ENCODE measurements at regions not wholly inside any gene's neighbourhood (a gene's known extent, or its start where the extent isn't known, plus 50 kb on each side); places are given as distances from the start of the nearest gene placed in this dataset.

- no TSS peak for BruUV-seq (replicated peaks)
- H3K4me3 ChIP-seq (ENCODE audit: low read depth in 2 of 2, low read length in 2 of 2), result no peak overlapping the region
- no peak for DNase-seq (ENCODE audit: low read depth, low spot score)
- no peak for ATAC-seq
- H3K4me1 ChIP-seq (ENCODE audit: control insufficient read depth, insufficient read depth, low read length), result peaks cover 3% of the 10 kb centered on the region; the same call in 1 of the 2 replicates
- no peak overlapping the region for H3K27ac ChIP-seq (ENCODE audit: low read length)
- TF ChIP-seq SIN3A (IDR thresholded peaks at IDR 0.05; ENCODE audit: borderline replicate concordance, insufficient read depth, low read depth, low read length), result no peak
- TF ChIP-seq REST (IDR thresholded peaks at IDR 0.05; ENCODE audit: insufficient read depth in 1 of 2, low read depth in 2 of 2, low read length in 1 of 2), result no peak
- TF ChIP-seq CTCF (IDR thresholded peaks at IDR 0.05), result no peak
- TF ChIP-seq POLR2AphosphoS5 (IDR thresholded peaks at IDR 0.05; ENCODE audit: low read depth, low read length), result no peak
- ChIA-PET POLR2A (no interaction called here), CTCF (no interaction called here)
- intact Hi-C loops (cut with micrococcal nuclease; ENCODE audit: unreplicated experiment) (no loop called here), in situ Hi-C loops (cut with HindIII; ENCODE audit: low pct_unique_long_range_greater_than_20kb, low sequenced_read_pairs) (no loop called here)
- H3K36me3 ChIP-seq (ENCODE audit: control insufficient read depth, insufficient read depth, low read length), result no peaks in the 10 kb centered on the region
- no peaks in the 10 kb centered on the region for H3K9me3 ChIP-seq (ENCODE audit: control insufficient read depth, insufficient read depth, low read depth, low read length)
- H3K27me3 ChIP-seq (ENCODE audit: control insufficient read depth, insufficient read depth, low read length), result no peaks in the 10 kb centered on the region
These were observed 147.3 kb upstream of the HMHB1 start for GRCh38 chr5:143664623-143665022.

- Histone ChIP-seq H3K36me3 (ENCODE audit: control insufficient read depth, insufficient read depth, low read length) (no peaks in the 10 kb centered on the region), H3K27ac (ENCODE audit: low read length) (no peak overlapping the region), H3K4me3 (ENCODE audit: low read depth in 2 of 2, low read length in 2 of 2) (no peak overlapping the region), H3K9me3 (ENCODE audit: control insufficient read depth, insufficient read depth, low read depth, low read length) (no peaks in the 10 kb centered on the region), H3K4me1 (ENCODE audit: control insufficient read depth, insufficient read depth, low read length) (peaks cover 3% of the 10 kb centered on the region; the same call in 1 of the 2 replicates), H3K27me3 (ENCODE audit: control insufficient read depth, insufficient read depth, low read length) (no peaks in the 10 kb centered on the region)
- no peak for TF ChIP-seq CTCF (IDR thresholded peaks at IDR 0.05)
- no peak for TF ChIP-seq REST (IDR thresholded peaks at IDR 0.05; ENCODE audit: insufficient read depth in 1 of 2, low read depth in 2 of 2, low read length in 1 of 2)
- no peak for TF ChIP-seq SIN3A (IDR thresholded peaks at IDR 0.05; ENCODE audit: borderline replicate concordance, insufficient read depth, low read depth, low read length)
- no peak for TF ChIP-seq TCF7L2 (IDR thresholded peaks at IDR 0.05; ENCODE audit: low read depth, low read length)
- TF ChIP-seq POLR2AphosphoS5 (IDR thresholded peaks at IDR 0.05; ENCODE audit: low read depth, low read length), result no peak
- no TSS peak for BruUV-seq (replicated peaks)
- in situ Hi-C loops (cut with HindIII; ENCODE audit: low pct_unique_long_range_greater_than_20kb, low sequenced_read_pairs) (no loop called here), intact Hi-C loops (cut with micrococcal nuclease; ENCODE audit: unreplicated experiment) (no loop called here)
- no peak for DNase-seq (ENCODE audit: low read depth, low spot score)
- ChIA-PET POLR2A (no interaction called here), CTCF (no interaction called here)
- ATAC-seq, result no peak
These were observed 148.1 kb upstream of the HMHB1 start for GRCh38 chr5:143663872-143664271.
